Stimulated activated CD4-positive, alpha-beta T cell treated with anti-CD3 and anti-CD28 coated beads, Interleukin-4, amount 100 ng/mL, for 4 hours (primary cell): ENCODE measurements at regions not wholly inside any gene's neighbourhood (a gene's known extent, or its start where the extent isn't known, plus 50 kb on each side); places are given as distances from the start of the nearest gene placed in this dataset.
A peak's percentile ranks its signal among the peaks of the same experiment; 100 is the strongest.

ENCODE experiments used
- DNase-seq, 2 experiments: peaks; one replicate each; pipeline ENCODE4 v3.0.0-alpha.2; 2020

GRCh38 chr7:148950806-148951205 lies 66.7 kb upstream of the EZH2 start:
- DNase-seq: no peak

GRCh38 chr7:148944935-148945934 lies 61.1 kb upstream of the EZH2 start:
- no peak for DNase-seq

GRCh38 chr7:148941598-148942275 lies 57.6 kb upstream of the EZH2 start:
- peak; percentile 47 to 63 for DNase-seq

- DNase-seq: peak; percentile 56 to 68
These were observed 56.9 kb upstream of the EZH2 start for GRCh38 chr7:148940702-148941597.

- DNase-seq: no peak
These were observed 55.2 kb upstream of the EZH2 start for GRCh38 chr7:148939128-148939755.

- DNase-seq: no peak
These were observed 51.4 kb upstream of the EZH2 start for GRCh38 chr7:148935451-148935850.
